Endothelial cell of umbilical vein (primary cell): ENCODE measurements at regions not wholly inside any gene's neighbourhood (a gene's known extent, or its start where the extent isn't known, plus 50 kb on each side); places are given as distances from the start of the nearest gene placed in this dataset.

Source experiments
- CTCF ChIP-seq, 2 donors: IDR thresholded peaks; 1 replicate in 1 of 2; 2 replicates in 1 of 2; pipeline ENCODE4 v1.5.1; 2011; ENCODE audit warnings: low read length in 2 of 2, mild to moderate bottlenecking in 2 of 2, moderate library complexity in 2 of 2, control low read depth in 1 of 2, inconsistent platforms in 1 of 2, low read depth in 1 of 2; ENCODE audit not compliant: insufficient read depth in 1 of 2; ENCODE audit errors: extremely low read depth in 1 of 2
- EZH2 ChIP-seq: IDR thresholded peaks from 2 replicates; pipeline ENCODE4 v1.6.1; 2012; ENCODE audit warnings: borderline replicate concordance, low read depth, mild to moderate bottlenecking, moderate library complexity, low read length, inconsistent platforms; ENCODE audit not compliant: severe bottlenecking
- GATA2 ChIP-seq: IDR thresholded peaks from 2 replicates; pipeline ENCODE4 v1.7.0; 2011; ENCODE audit warnings: low read depth, mild to moderate bottlenecking, moderate library complexity, mixed read lengths, low read length; ENCODE audit not compliant: insufficient read length, insufficient read depth
- JUN ChIP-seq: IDR thresholded peaks from 2 replicates; pipeline ENCODE4 v1.6.1; 2011; ENCODE audit warnings: borderline replicate concordance, low read depth; ENCODE audit not compliant: insufficient read length, insufficient read depth
- MYC ChIP-seq: IDR thresholded peaks from one replicate; pipeline ENCODE4 v1.6.1; 2011; ENCODE audit warnings: mild to moderate bottlenecking, low read depth, low read length
- POLR2A ChIP-seq: IDR thresholded peaks from 2 replicates; pipeline ENCODE4 v1.6.1; 2012; ENCODE audit warnings: low read depth, mild to moderate bottlenecking, control low read depth, low read length
- POLR2AphosphoS5 ChIP-seq: IDR thresholded peaks from 2 replicates; pipeline ENCODE4 v1.6.1; 2012; ENCODE audit warnings: low read depth, mild to moderate bottlenecking, control low read depth, low read length, moderate library complexity; ENCODE audit not compliant: insufficient read depth
- TF ChIP-seq, protein P1 (sequence below): IDR thresholded peaks from 2 replicates; pipeline ENCODE4 v1.6.1; 2011; ENCODE audit not compliant: insufficient read depth, insufficient read length

DNA sequence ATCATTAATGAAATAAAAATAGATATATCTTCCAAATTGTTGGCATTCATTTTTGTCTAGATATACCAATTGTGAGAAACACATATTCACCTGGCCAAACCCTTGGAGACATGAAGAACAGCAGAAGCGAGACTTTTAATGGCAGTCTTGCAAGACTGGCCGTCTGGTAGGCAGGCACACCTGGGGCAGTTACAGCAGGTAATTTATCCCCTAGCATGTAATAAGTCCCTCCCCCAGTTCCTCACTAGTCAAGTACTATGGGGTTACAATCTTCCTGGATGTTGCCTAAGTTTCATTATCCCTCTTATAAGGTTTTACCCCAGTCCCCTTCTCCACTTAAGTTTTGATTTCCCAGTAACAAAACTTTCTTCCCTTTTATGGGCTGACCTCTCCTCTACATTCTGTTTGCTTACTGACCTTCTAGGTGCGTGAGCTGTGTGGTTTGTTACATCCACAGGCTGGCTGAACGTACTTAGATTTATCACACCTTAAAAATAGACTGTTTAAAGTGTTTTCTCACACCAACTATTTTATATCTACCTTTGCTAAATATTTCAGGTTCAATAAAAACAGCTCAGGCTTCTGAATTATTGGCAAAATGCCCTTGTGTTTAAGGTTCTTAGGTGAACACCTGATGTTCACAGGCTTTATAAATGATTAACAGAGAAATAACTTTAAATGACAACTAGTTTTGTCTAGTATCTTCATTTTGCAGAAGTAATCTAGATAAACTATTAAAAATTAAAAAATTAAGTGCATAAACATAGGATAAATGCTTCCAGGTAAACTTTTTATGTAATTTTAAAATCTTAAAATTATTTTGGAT is 365.0 kb upstream of the TFPI start:
- TF ChIP-seq CTCF (IDR thresholded peaks at IDR 0.05; ENCODE audit: extremely low read depth in 1 of 2, insufficient read depth in 1 of 2, low read depth in 1 of 2, low read length in 2 of 2) (no peak), GATA2 (no peak), POLR2AphosphoS5 (no peak), POLR2A (no peak), JUN (no peak), EZH2 (no peak), MYC (no peak)
- TF ChIP-seq, protein P1, sequence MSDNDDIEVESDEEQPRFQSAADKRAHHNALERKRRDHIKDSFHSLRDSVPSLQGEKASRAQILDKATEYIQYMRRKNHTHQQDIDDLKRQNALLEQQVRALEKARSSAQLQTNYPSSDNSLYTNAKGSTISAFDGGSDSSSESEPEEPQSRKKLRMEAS, result no peak
